Skin of body (tissue), 1 donor: ENCODE measurements at regions not wholly inside any gene's neighbourhood (a gene's known extent, or its start where the extent isn't known, plus 50 kb on each side); places are given as distances from the start of the nearest gene placed in this dataset.
A peak's percentile ranks its signal among the peaks of the same experiment; 100 is the strongest.
"Not testable (repeated sequence)": the region's sequence is repeated elsewhere in the genome, so short reads cannot be mapped to it uniquely, and the experiment has no call there.

Source experiments
- DNase-seq: peaks from one replicate; lab custom pipeline; 2025; lab: John Stamatoyannopoulos, UW

DNA sequence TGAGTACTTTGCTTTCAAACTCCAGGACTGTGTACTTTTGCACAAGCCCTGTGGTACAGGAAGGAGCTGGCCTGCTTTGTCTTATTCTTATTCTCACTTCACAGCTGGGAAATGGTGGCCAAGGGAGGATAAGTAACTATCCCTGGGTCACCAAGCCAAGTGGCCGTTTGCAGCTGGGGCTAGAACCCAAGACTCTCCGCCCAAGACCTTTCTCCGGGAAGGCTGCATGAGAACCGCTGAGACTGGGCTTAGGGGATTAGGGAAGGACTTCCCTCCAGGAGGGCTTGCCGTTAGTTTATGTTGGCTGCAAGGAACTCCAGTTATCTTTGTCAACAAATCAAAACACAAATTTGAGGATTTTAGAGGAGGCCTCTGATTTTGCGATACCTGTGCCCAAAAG is 109.5 kb upstream of the ADRA1D start:
- DNase-seq = no peak

DNA sequence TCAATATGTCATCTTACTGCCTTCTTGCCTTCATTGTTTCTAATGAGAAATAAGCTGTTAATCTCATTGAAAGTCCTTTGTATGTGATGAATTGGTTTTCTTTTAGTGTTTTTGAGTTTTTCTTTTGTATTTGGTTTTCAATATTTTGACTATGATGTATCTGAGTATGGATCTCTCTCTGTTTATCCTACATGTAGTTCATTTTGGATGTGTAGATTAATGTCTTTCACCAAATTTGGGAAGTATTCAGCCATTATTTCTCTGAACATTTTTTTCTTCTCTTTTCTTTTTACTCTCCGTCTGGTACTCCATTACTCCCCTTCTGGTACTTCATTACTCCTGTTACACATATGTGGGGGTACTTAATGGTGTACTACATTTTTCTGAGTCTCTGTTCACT is 103.3 kb upstream of the ADRA1D start:
- no peak for DNase-seq

- DNase-seq = peak; percentile 18
Measured at GRCh38 chr20:4350096-4350495, 101.0 kb upstream of the ADRA1D start.

DNA sequence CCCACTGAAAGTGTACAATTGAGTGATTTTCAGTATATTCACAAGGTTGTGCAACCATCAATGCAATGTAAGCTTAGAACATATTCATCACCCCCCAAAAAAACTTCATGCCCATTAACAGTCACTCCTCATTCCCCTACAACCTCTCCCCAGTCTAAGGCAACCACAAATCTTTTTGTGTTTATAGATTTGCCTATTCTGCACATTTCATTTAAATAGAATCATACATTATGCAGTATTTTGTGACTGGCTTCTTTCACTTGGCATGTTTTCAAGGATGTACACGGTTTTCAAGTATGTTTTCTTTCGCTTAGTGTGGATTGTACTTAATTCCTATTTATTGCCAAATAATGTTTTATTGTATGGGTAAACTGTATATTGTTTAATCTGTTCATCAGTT is 95.6 kb upstream of the ADRA1D start:
- DNase-seq = no peak

GRCh38 chr20:4342609-4343008 is 93.5 kb upstream of the ADRA1D start:
- DNase-seq = no peak

DNA sequence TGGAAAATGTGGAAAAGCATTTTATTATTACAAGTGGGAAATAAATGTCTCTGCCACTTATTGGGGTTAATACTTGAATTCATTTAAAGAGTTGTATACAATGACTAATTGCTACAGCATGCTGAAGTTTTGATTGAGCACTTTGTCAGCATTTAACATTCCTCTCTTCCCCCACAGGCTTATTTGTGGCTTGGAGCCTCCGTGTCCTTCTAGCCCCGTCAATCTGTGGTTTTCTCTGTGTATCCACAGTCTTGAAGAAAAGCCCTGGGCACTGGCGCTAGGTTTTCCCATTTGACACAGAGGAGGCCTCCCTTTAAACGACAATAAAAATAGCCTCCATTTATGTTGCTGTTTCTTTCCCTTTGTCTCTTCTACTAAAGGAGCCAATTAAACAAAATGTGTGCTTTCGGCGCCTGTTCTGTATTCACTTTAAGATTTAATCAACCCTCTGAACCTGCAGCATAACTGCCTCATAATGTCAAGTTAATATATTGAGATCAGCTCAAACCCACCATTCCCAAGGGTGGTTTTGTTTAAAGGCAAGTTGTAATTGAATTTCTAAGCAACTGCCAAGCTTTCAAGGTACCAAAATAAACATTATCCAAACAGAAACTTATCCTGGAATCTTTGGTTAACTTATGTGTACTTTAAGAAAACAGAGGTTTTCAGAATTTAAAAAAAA is 92.9 kb upstream of the ADRA1D start:
- peak; percentile 47 for DNase-seq

- DNase-seq = no peak
Measured at GRCh38 chr20:4335722-4336121, 86.6 kb upstream of the ADRA1D start.

- DNase-seq = no peak
Measured at GRCh38 chr20:4332121-4332860, 83.2 kb upstream of the ADRA1D start.

- DNase-seq = no peak
Measured at GRCh38 chr20:4330011-4330410, 80.9 kb upstream of the ADRA1D start.

GRCh38 chr20:4329232-4329631 is 80.1 kb upstream of the ADRA1D start:
- DNase-seq = no peak

DNA sequence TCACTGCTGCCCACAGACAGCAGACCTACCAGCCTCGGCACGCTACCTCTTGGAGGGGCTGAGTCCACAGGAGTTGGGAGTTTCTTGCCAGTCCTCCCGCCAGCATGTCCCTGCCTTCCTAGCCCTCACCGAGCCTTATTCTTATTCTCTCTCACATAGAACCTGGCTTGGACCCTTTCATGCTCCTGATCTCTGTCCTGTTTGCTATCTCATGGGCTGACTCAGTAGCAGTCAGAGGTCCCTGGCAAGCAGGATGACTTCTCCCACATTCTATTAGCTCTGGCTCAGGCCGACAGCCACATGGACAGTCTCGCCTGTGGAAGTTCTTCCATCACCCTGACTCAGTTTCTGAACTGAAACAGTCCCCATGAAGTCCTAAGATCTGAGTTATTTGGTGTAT is 79.5 kb upstream of the ADRA1D start:
- no peak for DNase-seq

GRCh38 chr20:4327956-4328355 is 78.9 kb upstream of the ADRA1D start:
- DNase-seq = no peak

DNA sequence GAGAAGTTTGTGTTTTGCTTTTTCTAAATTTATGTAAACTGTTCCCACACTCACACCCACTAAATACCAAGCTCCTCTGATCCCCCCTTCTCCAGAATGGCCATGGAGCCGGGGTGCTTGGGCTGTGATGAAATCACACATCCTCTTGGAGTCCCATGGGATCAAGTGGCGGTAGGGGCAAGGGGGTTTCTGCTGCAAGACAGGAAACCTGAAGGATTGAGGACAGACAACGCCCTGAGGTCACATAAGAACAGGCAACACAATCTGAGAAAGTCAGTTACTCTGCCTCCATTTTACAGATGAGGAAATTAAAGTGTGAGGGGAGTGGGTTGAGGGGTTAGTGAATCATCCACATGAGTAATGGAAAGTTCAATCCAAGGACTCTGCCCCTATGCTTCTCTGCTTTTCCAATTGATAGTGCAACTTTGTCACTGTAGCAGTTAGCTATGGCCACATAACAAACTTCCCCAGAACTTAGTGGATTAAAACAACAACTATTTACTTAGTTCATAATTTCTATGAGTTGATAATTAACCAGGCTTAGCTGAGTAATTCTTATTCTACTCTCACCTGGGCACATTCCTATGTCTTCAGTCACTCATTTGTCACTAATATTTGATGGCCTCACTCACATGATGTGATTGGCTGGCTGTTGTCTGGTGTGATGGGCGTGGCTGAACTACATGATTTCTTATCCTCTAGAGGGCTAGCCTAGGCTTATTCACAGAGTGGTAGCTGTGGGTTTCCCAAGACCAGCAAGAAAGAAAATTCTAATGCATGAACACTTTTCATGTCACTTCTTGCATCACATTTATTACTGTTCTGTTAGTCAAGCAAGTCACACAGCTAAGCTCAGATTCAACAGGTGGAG is 77.3 kb upstream of the ADRA1D start:
- DNase-seq = no peak

GRCh38 chr20:4325548-4326187 is 76.6 kb upstream of the ADRA1D start:
- DNase-seq = no peak

DNA sequence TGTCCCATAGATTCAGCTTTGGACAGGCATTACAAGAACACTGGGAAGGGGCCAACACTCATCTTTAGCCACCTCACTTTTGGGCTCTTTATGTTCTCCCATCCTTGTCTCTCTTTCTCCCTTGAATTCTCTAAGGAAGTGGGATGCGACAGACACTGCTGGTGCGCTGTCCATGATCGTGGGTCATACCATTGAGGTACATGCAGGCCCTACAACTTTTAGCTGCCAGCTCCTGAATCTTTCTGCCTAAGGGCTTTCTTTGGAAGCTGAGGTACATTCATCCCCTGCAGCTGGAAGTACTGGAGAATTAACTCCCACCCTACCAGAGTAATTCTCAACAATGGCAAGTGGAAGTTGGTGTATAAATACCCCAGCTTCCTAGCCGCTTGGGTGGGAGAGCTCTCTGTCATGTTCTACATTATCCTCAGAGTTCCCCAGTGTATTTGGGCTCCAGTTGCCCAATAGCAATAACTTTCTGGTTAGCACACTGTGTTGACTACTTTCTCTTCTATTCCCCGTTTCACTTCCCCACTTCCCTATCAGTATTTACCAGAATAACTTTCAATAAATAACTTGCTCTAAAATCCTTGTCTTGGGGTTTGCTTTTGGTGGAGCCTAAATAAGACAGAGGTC is 75.6 kb upstream of the ADRA1D start:
- DNase-seq = no peak

DNA sequence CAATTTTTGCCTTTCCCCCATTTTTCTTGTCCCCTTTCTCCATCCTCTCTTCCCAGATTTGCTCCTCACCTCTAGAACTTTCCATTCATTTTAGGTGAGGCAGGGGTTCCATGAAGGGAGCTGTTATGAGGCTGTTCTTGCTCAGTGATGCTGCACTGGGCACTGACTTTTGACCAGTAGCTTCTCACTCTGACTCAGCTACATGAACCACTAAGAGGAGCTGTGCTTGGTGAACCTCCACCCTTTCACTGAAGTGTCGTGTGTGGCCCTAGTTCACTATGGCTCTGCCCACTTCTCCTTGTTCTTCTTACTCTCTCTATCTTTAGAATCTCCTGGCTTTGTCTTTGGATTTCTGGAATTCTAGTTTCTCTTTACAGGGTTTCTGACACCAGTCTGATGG is 73.4 kb upstream of the ADRA1D start:
- DNase-seq = no peak

DNA sequence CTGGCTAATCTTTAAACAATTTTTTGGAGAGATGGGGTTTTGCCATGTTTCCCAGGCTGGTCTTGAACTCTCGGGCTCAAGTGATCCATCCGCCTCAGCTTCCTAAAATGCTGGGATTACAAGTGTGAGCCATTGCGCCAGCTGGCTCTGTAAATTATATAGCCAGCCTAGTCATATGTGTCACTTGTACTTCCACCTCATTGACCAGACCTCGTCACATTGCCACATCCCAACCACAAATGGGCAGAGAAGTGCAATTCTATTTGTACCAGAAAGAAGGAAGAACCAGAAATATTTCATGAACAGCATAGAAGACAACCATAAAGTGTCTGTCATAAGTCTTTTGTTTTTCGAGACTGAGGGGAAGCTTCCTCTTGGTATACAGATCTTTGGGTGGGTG is 71.2 kb upstream of the ADRA1D start:
- no peak for DNase-seq

- DNase-seq = no peak
Measured at GRCh38 chr20:4318891-4319290, 69.8 kb upstream of the ADRA1D start.

GRCh38 chr20:4310616-4311015 is 61.5 kb upstream of the ADRA1D start:
- DNase-seq = not testable (repeated sequence)

DNA sequence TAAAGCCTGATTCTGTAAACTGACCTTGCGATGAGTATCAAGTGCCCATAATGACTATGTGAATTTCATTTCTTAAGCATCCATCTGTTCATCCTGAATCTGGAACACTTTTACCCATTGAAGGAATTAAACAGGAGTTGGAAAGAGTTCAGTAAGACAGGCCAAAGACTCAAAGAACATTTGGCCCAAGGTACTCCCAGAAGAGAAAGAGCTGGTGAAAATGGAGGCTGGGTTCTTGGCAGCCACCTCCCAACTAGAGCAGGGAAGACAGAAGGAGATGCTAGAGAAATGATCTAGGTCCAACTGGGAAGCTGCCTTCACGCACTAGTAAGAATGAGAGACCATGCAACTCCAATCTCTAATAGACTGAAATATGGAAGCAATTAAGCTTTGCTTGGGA is 57.1 kb upstream of the ADRA1D start:
- no peak for DNase-seq

DNA sequence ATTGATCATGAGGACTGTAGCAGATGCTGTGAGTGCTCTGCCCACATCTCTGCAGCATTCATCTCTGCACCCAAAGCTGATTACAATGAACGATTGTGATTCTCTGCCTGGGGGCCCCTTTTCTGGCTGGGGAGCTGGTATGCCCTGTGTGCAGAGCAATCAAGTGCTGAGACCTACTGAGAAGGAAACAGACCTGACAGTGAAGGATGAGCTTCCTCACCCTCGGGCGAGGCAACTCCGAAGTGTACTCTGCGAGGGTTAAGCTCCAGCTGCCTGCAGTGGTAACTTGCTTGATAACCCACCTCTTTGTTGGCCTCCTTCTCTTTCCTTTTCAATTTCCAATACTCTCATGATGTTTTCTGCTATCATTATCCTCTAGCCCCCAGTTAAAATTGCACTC is 56.0 kb upstream of the ADRA1D start:
- no peak for DNase-seq
